KMS-11 (cell line): ENCODE measurements at regions not wholly inside any gene's neighbourhood (a gene's known extent, or its start where the extent isn't known, plus 50 kb on each side); places are given as distances from the start of the nearest gene placed in this dataset.

ENCODE experiments used
- H2AFZ ChIP-seq: fragments of 200-600 bp; sonication (generic); 2 replicates; pipeline ENCODE4 v1.6.1; 2016; ENCODE audit warnings: antibody characterized with exemption, mixed run types, low read depth
- H3K27ac ChIP-seq: fragments of 200-600 bp; sonication (generic); 2 replicates; pipeline ENCODE4 v1.6.1; 2016; ENCODE audit warnings: mild to moderate bottlenecking, mixed run types
- H3K27me3 ChIP-seq: fragments of 200-600 bp; sonication (generic); 2 replicates; pipeline ENCODE4 v1.6.1; 2017; ENCODE audit warnings: mild to moderate bottlenecking, low read depth, mixed run types, moderate library complexity; ENCODE audit not compliant: insufficient read depth
- H3K36me3 ChIP-seq: fragments of 200-600 bp; sonication (generic); 2 replicates; pipeline ENCODE4 v1.6.1; 2017; ENCODE audit warnings: mild to moderate bottlenecking, mixed run types; ENCODE audit not compliant: insufficient read depth
- H3K4me1 ChIP-seq: fragments of 200-600 bp; sonication (generic); 2 replicates; pipeline ENCODE4 v1.6.1; 2016; ENCODE audit warnings: mild to moderate bottlenecking, low read depth, mixed run types; ENCODE audit not compliant: poor library complexity, severe bottlenecking
- H3K4me2 ChIP-seq: fragments of 200-600 bp; sonication (generic); 2 replicates; pipeline ENCODE4 v1.7.0; 2016; ENCODE audit warnings: mild to moderate bottlenecking, mixed run types
- H3K4me3 ChIP-seq: fragments of 200-600 bp; sonication (generic); IDR thresholded peaks from 2 replicates; pipeline ENCODE4 v1.6.1; 2017; ENCODE audit warnings: low read depth, low read length, mixed read lengths; ENCODE audit not compliant: insufficient read depth
- H3K79me2 ChIP-seq: fragments of 200-600 bp; sonication (generic); 2 replicates; pipeline ENCODE4 v1.6.1; 2016; ENCODE audit warnings: low read depth, mixed run types; ENCODE audit not compliant: insufficient read depth
- H3K9ac ChIP-seq: fragments of 200-600 bp; sonication (generic); 2 replicates; pipeline ENCODE4 v1.6.1; 2016; ENCODE audit warnings: mild to moderate bottlenecking, mixed run types
- H4K20me1 ChIP-seq: fragments of 200-600 bp; sonication (generic); 2 replicates; pipeline ENCODE4 v1.6.1; 2016; ENCODE audit warnings: mild to moderate bottlenecking, mixed run types; ENCODE audit not compliant: insufficient read depth
- CTCF ChIP-seq: fragments of 200-600 bp; sonication (generic); conservative IDR thresholded peaks from 2 replicates; pipeline ENCODE4 v1.6.1; 2017; ENCODE audit warnings: low read depth, mild to moderate bottlenecking, antibody characterized with exemption, low read length, moderate library complexity, mixed read lengths

DNA sequence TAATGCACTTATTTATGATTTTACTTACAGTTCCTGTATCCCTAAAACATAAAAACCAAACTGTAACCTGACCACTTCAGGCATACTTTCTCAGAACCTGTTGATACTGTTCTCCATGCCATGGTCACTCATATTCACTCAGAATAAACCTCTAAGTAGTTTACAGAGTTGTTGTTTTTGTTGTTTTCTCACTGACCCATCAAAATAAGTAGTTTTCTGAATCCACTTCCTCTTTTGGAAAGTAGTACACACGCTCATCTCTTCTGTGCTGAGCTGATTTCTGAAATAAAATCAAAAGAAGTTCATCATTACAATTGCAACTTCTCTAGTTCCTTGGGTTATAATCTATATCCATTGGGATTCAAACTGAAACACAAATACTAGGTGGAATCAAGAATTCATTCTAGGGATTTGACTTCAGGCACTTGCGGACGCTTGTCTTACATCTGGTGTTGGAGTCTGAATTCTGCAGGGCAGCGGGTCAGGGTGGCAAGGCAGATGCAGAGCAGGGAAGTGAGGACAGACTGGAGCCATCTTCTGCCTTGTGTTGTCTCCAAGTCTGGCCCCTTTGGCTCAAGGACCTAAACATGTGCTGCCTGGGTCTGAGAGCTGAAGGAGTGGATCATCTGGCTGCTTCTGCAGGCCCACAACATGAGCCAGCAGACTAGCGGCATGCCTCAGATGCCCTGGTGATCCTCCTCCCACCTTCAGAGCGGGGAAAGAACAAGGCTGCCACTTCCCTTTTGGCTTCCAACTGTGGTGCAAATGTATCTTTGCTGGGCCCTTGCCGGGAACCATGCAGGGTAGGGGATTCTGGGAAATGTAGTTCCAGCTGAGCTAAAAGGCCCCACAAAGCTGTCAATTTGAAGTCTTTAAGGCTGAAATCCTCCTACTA lies 167.9 kb upstream of the MYLIP start:
- no peak overlapping the region for H3K4me3 ChIP-seq
- no peaks in the 10 kb centered on the region for H3K27me3 ChIP-seq
- H3K79me2 ChIP-seq = no peaks in the 10 kb centered on the region
- no peak overlapping the region for H2AFZ ChIP-seq
- H3K36me3 ChIP-seq = no peaks in the 10 kb centered on the region
- no peaks in the 10 kb centered on the region for H3K4me1 ChIP-seq
- no peak for TF ChIP-seq CTCF
- no peak overlapping the region for H3K4me2 ChIP-seq
- no peak overlapping the region for H3K9ac ChIP-seq
- H3K27ac ChIP-seq = no peak overlapping the region
- H4K20me1 ChIP-seq = no peaks in the 10 kb centered on the region

- H3K27me3 ChIP-seq = no peaks in the 10 kb centered on the region
- no peak for TF ChIP-seq CTCF
Observed at GRCh38 chr6:15957655-15958169, 171.2 kb upstream of the MYLIP start.

GRCh38 chr6:15956205-15957106 lies 172.4 kb upstream of the MYLIP start:
- Histone ChIP-seq H3K27ac (no peak overlapping the region), H3K9ac (no peak overlapping the region), H3K79me2 (no peaks in the 10 kb centered on the region)

More at GRCh38 chr6:15957655-15958169, 171.2 kb upstream of the MYLIP start:
- Histone ChIP-seq H4K20me1 (no peaks in the 10 kb centered on the region), H3K4me2 (no peak overlapping the region), H3K27ac (no peak overlapping the region), H3K79me2 (no peaks in the 10 kb centered on the region), H3K36me3 (no peaks in the 10 kb centered on the region), H3K9ac (no peak overlapping the region), H3K4me1 (no peaks in the 10 kb centered on the region), H3K4me3 (no peak overlapping the region), H2AFZ (no peak overlapping the region)

More at GRCh38 chr6:15956205-15957106, 172.4 kb upstream of the MYLIP start:
- Histone ChIP-seq H3K4me2 (no peak overlapping the region), H3K4me1 (no peaks in the 10 kb centered on the region), H3K36me3 (no peaks in the 10 kb centered on the region), H3K27me3 (no peaks in the 10 kb centered on the region), H2AFZ (no peak overlapping the region), H3K4me3 (no peak overlapping the region), H4K20me1 (no peaks in the 10 kb centered on the region)
- TF ChIP-seq CTCF = no peak
